ENCODE measurements at regions not wholly inside any gene's neighbourhood (a gene's known extent, or its start where the extent isn't known, plus 50 kb on each side); places are given as distances from the start of the nearest gene placed in this dataset.

GRCh38 chr1:3984586-3984985 is 84.5 kb upstream of the C1orf174 start:
- TF ChIP-seq, protein P1, sequence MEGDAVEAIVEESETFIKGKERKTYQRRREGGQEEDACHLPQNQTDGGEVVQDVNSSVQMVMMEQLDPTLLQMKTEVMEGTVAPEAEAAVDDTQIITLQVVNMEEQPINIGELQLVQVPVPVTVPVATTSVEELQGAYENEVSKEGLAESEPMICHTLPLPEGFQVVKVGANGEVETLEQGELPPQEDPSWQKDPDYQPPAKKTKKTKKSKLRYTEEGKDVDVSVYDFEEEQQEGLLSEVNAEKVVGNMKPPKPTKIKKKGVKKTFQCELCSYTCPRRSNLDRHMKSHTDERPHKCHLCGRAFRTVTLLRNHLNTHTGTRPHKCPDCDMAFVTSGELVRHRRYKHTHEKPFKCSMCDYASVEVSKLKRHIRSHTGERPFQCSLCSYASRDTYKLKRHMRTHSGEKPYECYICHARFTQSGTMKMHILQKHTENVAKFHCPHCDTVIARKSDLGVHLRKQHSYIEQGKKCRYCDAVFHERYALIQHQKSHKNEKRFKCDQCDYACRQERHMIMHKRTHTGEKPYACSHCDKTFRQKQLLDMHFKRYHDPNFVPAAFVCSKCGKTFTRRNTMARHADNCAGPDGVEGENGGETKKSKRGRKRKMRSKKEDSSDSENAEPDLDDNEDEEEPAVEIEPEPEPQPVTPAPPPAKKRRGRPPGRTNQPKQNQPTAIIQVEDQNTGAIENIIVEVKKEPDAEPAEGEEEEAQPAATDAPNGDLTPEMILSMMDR (IDR thresholded peaks at IDR 0.05; ENCODE audit: low read depth, low read length, missing control alignments): no peak
- no peak overlapping the region for H3K4me3 ChIP-seq (ENCODE audit: low read depth, low read length)
- in situ Hi-C loops (cut with HindIII; ENCODE audit: low pct_ligation_motif_present, low sequenced_read_pairs): no loop called here
- no peaks in the 10 kb centered on the region for H3K27me3 ChIP-seq (replicated peaks)
- H3K27ac ChIP-seq: no peak overlapping the region
- no peaks in the 10 kb centered on the region for H3K36me3 ChIP-seq (replicated peaks)
- no peak for DNase-seq

- in situ Hi-C loops (cut with HindIII; ENCODE audit: low pct_ligation_motif_present, low sequenced_read_pairs): no loop called here
- H3K27ac ChIP-seq: no peak overlapping the region
- no peaks in the 10 kb centered on the region for H3K36me3 ChIP-seq (replicated peaks)
- TF ChIP-seq, protein P1 (IDR thresholded peaks at IDR 0.05; ENCODE audit: low read depth, low read length, missing control alignments): no peak
- no peaks in the 10 kb centered on the region for H3K27me3 ChIP-seq (replicated peaks)
- no peak for DNase-seq
- H3K4me3 ChIP-seq (ENCODE audit: low read depth, low read length): no peak overlapping the region
Measured at GRCh38 chr1:3986686-3987218, 86.7 kb upstream of the C1orf174 start.

DNA sequence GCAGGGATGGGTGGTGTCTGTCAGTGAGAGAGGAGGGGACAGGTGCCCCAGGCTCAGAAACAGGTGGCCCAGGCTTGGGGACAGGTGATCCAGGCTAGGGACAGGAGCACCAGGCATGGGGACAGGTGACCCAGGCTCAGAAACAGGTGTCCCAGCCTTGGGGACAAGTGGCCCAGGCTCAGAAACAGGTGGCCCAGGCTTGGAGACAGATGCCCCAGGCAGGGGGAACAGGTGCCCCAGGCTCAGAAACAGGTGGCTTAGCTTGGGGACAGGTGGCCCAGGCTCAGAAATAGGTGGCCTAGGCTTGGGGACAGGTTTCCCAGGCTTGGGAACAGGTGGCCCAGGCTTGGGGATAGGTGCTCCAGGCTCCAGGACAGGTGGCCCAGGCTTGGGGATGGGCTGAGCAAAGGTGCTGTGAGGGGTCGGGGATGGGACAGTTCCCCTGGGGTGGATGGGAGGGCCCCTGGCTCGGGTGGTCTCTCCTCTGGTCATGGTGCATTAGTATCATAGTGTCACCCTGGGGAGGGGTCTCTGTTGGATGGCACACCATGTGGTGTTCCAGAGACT is 87.7 kb upstream of the C1orf174 start:
- in situ Hi-C loops (cut with HindIII; ENCODE audit: low pct_ligation_motif_present, low sequenced_read_pairs): no loop called here
- Histone ChIP-seq H3K36me3 (replicated peaks) (no peaks in the 10 kb centered on the region), H3K27ac (no peak overlapping the region), H3K4me3 (ENCODE audit: low read depth, low read length) (no peak overlapping the region), H3K27me3 (replicated peaks) (no peaks in the 10 kb centered on the region)
- TF ChIP-seq, protein P1 (IDR thresholded peaks at IDR 0.05; ENCODE audit: low read depth, low read length, missing control alignments): no peak
- DNase-seq: no peak

DNA sequence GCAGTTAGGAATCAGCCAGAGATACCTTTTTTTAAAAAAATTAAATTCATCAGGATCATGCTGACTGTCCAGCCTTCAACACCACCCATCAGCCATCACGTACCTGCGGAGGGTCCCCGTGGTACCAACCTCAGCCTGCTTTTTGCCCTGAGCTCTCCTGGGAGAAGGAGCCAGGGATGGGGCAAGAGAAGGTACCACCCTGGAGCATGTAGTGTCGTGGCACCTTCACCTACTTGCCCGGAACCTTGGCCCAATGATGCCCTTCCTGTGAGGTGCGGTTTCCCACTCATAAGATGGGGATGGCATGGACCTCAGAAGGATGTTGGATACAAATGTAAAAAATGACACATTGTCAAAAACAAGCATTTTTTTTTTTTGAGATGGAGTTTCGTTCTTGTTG is 88.4 kb upstream of the C1orf174 start:
- DNase-seq: no peak
- Histone ChIP-seq H3K27me3 (replicated peaks) (no peaks in the 10 kb centered on the region), H3K4me3 (ENCODE audit: low read depth, low read length) (no peak overlapping the region), H3K27ac (no peak overlapping the region), H3K36me3 (replicated peaks) (no peaks in the 10 kb centered on the region)
- in situ Hi-C loops (cut with HindIII; ENCODE audit: low pct_ligation_motif_present, low sequenced_read_pairs): no loop called here
- TF ChIP-seq, protein P1 (IDR thresholded peaks at IDR 0.05; ENCODE audit: low read depth, low read length, missing control alignments): no peak

DNA sequence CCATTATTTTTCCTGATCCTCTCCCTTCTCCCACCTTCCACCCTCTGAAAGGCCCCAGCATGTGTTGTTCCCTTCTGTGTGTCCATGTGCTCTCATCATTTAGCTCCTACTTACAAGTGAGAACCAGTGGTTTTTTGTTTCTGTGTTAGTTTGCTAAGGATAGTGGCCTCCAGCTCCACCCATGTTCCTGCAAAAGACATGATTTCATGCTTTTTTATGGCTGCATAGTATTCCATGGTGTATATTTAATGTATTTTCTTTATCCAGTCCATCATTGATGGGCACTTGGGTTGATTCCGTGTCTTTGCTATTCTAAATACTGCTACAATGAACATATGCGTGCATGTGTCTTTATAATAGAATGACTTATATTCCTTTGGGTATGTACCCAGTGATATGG is 89.4 kb upstream of the C1orf174 start:
- in situ Hi-C loops (cut with HindIII; ENCODE audit: low pct_ligation_motif_present, low sequenced_read_pairs): no loop called here
- TF ChIP-seq, protein P1 (IDR thresholded peaks at IDR 0.05; ENCODE audit: low read depth, low read length, missing control alignments): no peak
- DNase-seq: no peak
- no peak overlapping the region for H3K27ac ChIP-seq
- H3K36me3 ChIP-seq (replicated peaks): no peaks in the 10 kb centered on the region
- H3K4me3 ChIP-seq (ENCODE audit: low read depth, low read length): no peak overlapping the region
- no peaks in the 10 kb centered on the region for H3K27me3 ChIP-seq (replicated peaks)

GRCh38 chr1:3992103-3992556 is 92.1 kb upstream of the C1orf174 start:
- Histone ChIP-seq H3K27me3 (replicated peaks) (no peaks in the 10 kb centered on the region), H3K36me3 (replicated peaks) (no peaks in the 10 kb centered on the region), H3K27ac (no peak overlapping the region), H3K4me3 (ENCODE audit: low read depth, low read length) (no peak overlapping the region)
- TF ChIP-seq, protein P1 (IDR thresholded peaks at IDR 0.05; ENCODE audit: low read depth, low read length, missing control alignments): no peak
- no peak for DNase-seq
- in situ Hi-C loops (cut with HindIII; ENCODE audit: low pct_ligation_motif_present, low sequenced_read_pairs): no loop called here

Measured in brain microvascular endothelial cell (primary cell).